Activated CD8-positive, alpha-beta T cell treated with anti-CD3 and anti-CD28 coated beads for 36 hours (primary cell): ENCODE measurements at regions not wholly inside any gene's neighbourhood (a gene's known extent, or its start where the extent isn't known, plus 50 kb on each side); places are given as distances from the start of the nearest gene placed in this dataset.

ENCODE experiments used
- ATAC-seq: fragments of 200-7000 bp; cut with Tn5 transposase; one replicate; pipeline ENCODE4 v1.10.0; 2021; ENCODE audit warnings: mild to moderate bottlenecking, moderate library complexity
- CTCF ChIA-PET: fragments of 350-600 bp; sonication (Branson Sonifier 250); formaldehyde crosslinking; loops from one replicate; lab custom pipeline; 2021; ENCODE audit warnings: antibody characterized with exemption; lab: Charles Lee
- POLR2A ChIA-PET: fragments of 350-600 bp; sonication (Branson Sonifier 250); formaldehyde crosslinking; loops from one replicate; lab custom pipeline; 2021; ENCODE audit warnings: antibody characterized with exemption; lab: Charles Lee
- DNase-seq: peaks from one replicate; pipeline ENCODE4 v3.0.0-alpha.2; 2020
- H3K27ac Mint-ChIP-seq: one replicate; pipeline ENCODE4 v1.8.0; 2021; ENCODE audit warnings: mild to moderate bottlenecking, mixed read lengths
- H3K27me3 Mint-ChIP-seq: one replicate; pipeline ENCODE4 v1.8.0; 2021; ENCODE audit warnings: mixed read lengths
- H3K36me3 Mint-ChIP-seq: one replicate; pipeline ENCODE4 v1.8.0; 2021; ENCODE audit warnings: low read depth, mixed read lengths
- H3K4me1 Mint-ChIP-seq: one replicate; pipeline ENCODE4 v1.8.0; 2021; ENCODE audit warnings: low read depth, mixed read lengths
- H3K4me3 Mint-ChIP-seq: one replicate; pipeline ENCODE4 v1.8.0; 2021; ENCODE audit warnings: mild to moderate bottlenecking, moderate library complexity, mixed read lengths
- H3K9me3 Mint-ChIP-seq: one replicate; pipeline ENCODE4 v1.8.0; 2021; ENCODE audit warnings: mixed read lengths
- intact Hi-C: fragments of 100-400 bp; cut with micrococcal nuclease; formaldehyde crosslinking; loops from one replicate; pipeline ENCODE4 v1.10.0; 2022
- TF ChIP-seq, protein P1 (sequence below): fragments of 200-600 bp; IDR thresholded peaks from one replicate; pipeline ENCODE4 v1.8.0; 2022; ENCODE audit warnings: antibody characterized with exemption, mild to moderate bottlenecking

DNA sequence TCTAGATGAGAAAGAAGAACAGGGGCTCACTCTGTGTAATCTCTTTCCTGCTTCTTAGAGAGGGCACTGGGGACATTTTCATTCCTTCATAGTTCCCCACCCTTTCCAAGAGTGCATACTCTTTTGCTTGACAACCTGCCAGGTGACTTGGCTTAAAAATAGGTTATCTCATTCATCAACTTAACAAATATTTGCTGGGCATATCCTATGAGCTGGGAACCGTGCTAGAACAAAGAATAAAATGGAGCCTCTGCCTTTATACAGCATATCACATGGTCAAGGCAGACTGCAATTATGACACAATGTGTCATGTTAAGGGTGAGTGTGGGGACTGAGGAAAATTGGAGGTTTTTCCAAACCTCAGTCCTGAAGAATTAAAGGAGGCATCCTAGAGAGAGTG lies 209.8 kb upstream of the FOXA2 start:
- H3K27ac Mint-ChIP-seq, result no peak overlapping the region
- ATAC-seq, result no peak
- CTCF ChIA-PET, result no interaction called here
- POLR2A ChIA-PET, result no interaction called here
- TF ChIP-seq, protein P1, sequence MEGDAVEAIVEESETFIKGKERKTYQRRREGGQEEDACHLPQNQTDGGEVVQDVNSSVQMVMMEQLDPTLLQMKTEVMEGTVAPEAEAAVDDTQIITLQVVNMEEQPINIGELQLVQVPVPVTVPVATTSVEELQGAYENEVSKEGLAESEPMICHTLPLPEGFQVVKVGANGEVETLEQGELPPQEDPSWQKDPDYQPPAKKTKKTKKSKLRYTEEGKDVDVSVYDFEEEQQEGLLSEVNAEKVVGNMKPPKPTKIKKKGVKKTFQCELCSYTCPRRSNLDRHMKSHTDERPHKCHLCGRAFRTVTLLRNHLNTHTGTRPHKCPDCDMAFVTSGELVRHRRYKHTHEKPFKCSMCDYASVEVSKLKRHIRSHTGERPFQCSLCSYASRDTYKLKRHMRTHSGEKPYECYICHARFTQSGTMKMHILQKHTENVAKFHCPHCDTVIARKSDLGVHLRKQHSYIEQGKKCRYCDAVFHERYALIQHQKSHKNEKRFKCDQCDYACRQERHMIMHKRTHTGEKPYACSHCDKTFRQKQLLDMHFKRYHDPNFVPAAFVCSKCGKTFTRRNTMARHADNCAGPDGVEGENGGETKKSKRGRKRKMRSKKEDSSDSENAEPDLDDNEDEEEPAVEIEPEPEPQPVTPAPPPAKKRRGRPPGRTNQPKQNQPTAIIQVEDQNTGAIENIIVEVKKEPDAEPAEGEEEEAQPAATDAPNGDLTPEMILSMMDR, result no peak
- H3K36me3 Mint-ChIP-seq, result no peaks in the 10 kb centered on the region
- no peak overlapping the region for H3K4me3 Mint-ChIP-seq
- no peak for DNase-seq
- intact Hi-C loops, result no loop called here
- no peaks in the 10 kb centered on the region for H3K4me1 Mint-ChIP-seq
- peaks cover 1% of the 10 kb centered on the region for H3K27me3 Mint-ChIP-seq
- H3K9me3 Mint-ChIP-seq, result no peaks in the 10 kb centered on the region

DNA sequence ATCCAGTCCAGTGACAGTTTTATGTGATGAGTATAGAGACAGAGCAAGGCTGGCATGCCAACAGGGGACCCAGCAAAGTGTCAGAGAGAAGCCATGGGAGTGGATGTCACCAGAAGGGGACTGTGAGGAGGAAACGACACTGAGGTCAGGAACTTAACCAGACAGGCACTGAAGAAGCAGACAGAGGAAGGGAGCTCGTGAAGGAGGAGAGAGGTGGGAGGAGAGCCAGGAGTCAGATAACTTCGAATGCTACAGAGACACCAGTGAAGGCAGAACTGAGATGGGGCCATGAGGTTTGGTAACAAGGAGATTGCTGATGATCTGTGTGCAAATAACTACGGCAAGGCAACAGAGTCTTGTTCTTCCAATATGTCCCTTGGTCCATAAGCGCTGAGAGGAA lies 211.1 kb upstream of the FOXA2 start:
- TF ChIP-seq, protein P1, result no peak
- Mint-ChIP-seq H3K4me3 (no peak overlapping the region), H3K4me1 (no peaks in the 10 kb centered on the region), H3K27me3 (peaks cover 1% of the 10 kb centered on the region), H3K9me3 (no peaks in the 10 kb centered on the region), H3K27ac (no peak overlapping the region), H3K36me3 (no peaks in the 10 kb centered on the region)
- CTCF ChIA-PET, result no interaction called here
- intact Hi-C loops, result no loop called here
- ATAC-seq (no peak), DNase-seq (no peak)
- POLR2A ChIA-PET, result no interaction called here

DNA sequence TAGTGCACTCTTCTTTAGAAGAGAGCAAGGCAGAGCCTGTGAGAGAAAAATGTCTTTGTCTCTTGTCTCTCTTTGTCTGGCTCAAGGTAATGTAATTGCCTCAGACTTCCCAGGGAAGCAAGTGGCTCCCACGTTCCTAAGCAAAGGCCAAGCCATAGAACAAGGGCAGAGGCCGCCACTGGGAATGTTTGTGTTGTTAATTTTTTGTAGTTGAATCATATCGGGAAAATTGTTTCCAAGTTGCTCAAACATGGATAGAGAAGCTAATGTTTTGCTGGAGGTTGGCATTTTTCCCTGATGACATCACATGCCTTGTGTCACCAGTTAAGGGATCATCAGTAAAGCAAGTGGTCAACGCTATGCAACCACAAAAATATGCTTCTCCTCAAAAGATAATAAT lies 211.5 kb upstream of the FOXA2 start:
- no peaks in the 10 kb centered on the region for H3K9me3 Mint-ChIP-seq
- ATAC-seq (no peak), DNase-seq (no peak)
- no peaks in the 10 kb centered on the region for H3K36me3 Mint-ChIP-seq
- TF ChIP-seq, protein P1, result no peak
- POLR2A ChIA-PET, result no interaction called here
- peaks cover 1% of the 10 kb centered on the region for H3K27me3 Mint-ChIP-seq
- CTCF ChIA-PET, result no interaction called here
- H3K4me1 Mint-ChIP-seq, result no peaks in the 10 kb centered on the region
- H3K4me3 Mint-ChIP-seq, result no peak overlapping the region
- no peak overlapping the region for H3K27ac Mint-ChIP-seq
- intact Hi-C loops, result no loop called here

DNA sequence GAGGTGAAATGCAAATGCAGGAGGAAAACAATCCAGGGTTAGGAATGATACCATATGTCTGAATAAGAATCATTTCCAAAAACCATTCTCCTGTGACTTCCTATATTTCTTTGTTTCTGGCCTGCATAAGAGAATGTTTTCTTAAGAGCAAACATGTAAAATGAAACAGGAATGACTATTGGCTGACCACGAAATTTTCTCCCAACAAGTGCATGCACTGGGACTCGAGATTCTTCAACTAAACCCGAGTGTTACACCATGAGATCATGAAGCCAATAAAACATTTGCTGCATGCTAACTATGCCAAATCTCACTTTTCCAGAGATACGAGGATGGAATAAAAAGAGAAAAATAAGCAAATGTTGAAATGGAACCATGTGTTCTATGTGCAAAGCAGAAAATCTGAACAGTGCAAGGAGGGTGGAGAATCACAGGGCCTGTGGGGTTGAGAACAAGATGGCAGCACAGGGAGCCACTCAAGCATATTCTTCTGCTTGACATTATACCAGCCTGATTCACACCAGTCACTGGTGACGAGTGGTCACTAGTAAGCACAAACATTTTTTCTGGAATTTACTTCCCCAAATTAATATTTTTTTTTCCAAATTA lies 212.2 kb upstream of the FOXA2 start:
- ATAC-seq (no peak), DNase-seq (no peak)
- H3K27ac Mint-ChIP-seq, result no peak overlapping the region
- peaks cover 1% of the 10 kb centered on the region for H3K27me3 Mint-ChIP-seq
- no peaks in the 10 kb centered on the region for H3K9me3 Mint-ChIP-seq
- intact Hi-C loops, result no loop called here
- ChIA-PET CTCF (no interaction called here), POLR2A (no interaction called here)
- H3K36me3 Mint-ChIP-seq, result no peaks in the 10 kb centered on the region
- TF ChIP-seq, protein P1, result no peak
- no peak overlapping the region for H3K4me3 Mint-ChIP-seq
- H3K4me1 Mint-ChIP-seq, result no peaks in the 10 kb centered on the region

DNA sequence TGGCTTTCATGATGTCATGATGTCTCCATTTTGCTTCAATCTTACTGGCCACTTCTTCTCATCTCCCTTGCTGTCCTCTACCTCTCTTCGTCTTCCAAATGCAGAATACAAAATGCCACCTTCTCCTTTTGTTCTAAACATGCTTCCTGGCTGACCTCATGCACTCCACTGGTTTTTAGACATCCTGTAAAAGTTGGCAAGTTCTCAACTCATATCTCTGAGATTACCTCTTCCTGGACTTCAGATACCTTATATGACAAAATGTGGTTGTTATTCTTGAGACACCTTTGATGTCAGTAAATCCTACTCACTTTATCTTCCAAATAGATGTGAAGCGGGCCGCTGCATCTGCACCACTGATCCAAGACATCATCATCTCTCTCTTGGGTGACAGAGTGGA lies 212.7 kb upstream of the FOXA2 start:
- Mint-ChIP-seq H3K27ac (no peak overlapping the region), H3K36me3 (no peaks in the 10 kb centered on the region), H3K27me3 (peaks cover 1% of the 10 kb centered on the region), H3K4me3 (no peak overlapping the region), H3K4me1 (no peaks in the 10 kb centered on the region), H3K9me3 (no peaks in the 10 kb centered on the region)
- TF ChIP-seq, protein P1, result no peak
- CTCF ChIA-PET, result no interaction called here
- intact Hi-C loops, result no loop called here
- DNase-seq (no peak), ATAC-seq (no peak)
- POLR2A ChIA-PET, result no interaction called here
